Pons (tissue), 1 donor: ENCODE measurements at regions not wholly inside any gene's neighbourhood (a gene's known extent, or its start where the extent isn't known, plus 50 kb on each side); places are given as distances from the start of the nearest gene placed in this dataset.
A peak's percentile ranks its signal among the peaks of the same experiment; 100 is the strongest.

Source experiments
- DNase-seq: peaks from one replicate; pipeline ENCODE4 v3.0.0-alpha.2; 2016; ENCODE audit warnings: low spot score

GRCh38 chr21:26739189-26739588 is 106.0 kb downstream of the ADAMTS1 start:
- DNase-seq: no peak

- DNase-seq: peak; percentile 30
These were observed 108.8 kb downstream of the ADAMTS1 start for GRCh38 chr21:26736449-26736848.

- DNase-seq: peak; percentile 55
These were observed 112.6 kb downstream of the ADAMTS1 start for GRCh38 chr21:26732432-26733221.

GRCh38 chr21:26719750-26720149 is 125.5 kb downstream of the ADAMTS1 start:
- no peak for DNase-seq

GRCh38 chr21:26717146-26717739 is 128.0 kb downstream of the ADAMTS1 start:
- DNase-seq: peak; percentile 20

GRCh38 chr21:26715878-26716506 is 129.2 kb downstream of the ADAMTS1 start:
- DNase-seq: peak; percentile 68

GRCh38 chr21:26715116-26715515 is 130.1 kb downstream of the ADAMTS1 start:
- no peak for DNase-seq

- DNase-seq: no peak
These were observed 135.1 kb downstream of the ADAMTS1 start for GRCh38 chr21:26710155-26710554.

GRCh38 chr21:26709090-26709489 is 136.0 kb upstream of the CYYR1 start:
- DNase-seq: no peak

GRCh38 chr21:26708223-26708800 is 135.2 kb upstream of the CYYR1 start:
- no peak for DNase-seq

GRCh38 chr21:26707246-26707645 is 134.2 kb upstream of the CYYR1 start:
- DNase-seq: no peak

GRCh38 chr21:26698416-26698815 is 125.3 kb upstream of the CYYR1 start:
- no peak for DNase-seq

GRCh38 chr21:26691416-26691815 is 118.3 kb upstream of the CYYR1 start:
- no peak for DNase-seq

GRCh38 chr21:26686705-26687104 is 113.6 kb upstream of the CYYR1 start:
- no peak for DNase-seq

- DNase-seq: no peak
These were observed 113.2 kb upstream of the CYYR1 start for GRCh38 chr21:26686278-26686677.

- no peak for DNase-seq
These were observed 111.8 kb upstream of the CYYR1 start for GRCh38 chr21:26684889-26685288.

GRCh38 chr21:26683996-26684395 is 110.9 kb upstream of the CYYR1 start:
- DNase-seq: no peak

GRCh38 chr21:26679284-26679683 is 106.2 kb upstream of the CYYR1 start:
- no peak for DNase-seq

- DNase-seq: no peak
These were observed 101.2 kb upstream of the CYYR1 start for GRCh38 chr21:26674323-26674722.

- DNase-seq: no peak
These were observed 96.2 kb upstream of the CYYR1 start for GRCh38 chr21:26669215-26669764.

- DNase-seq: no peak
These were observed 86.7 kb upstream of the CYYR1 start for GRCh38 chr21:26659757-26660156.

- no peak for DNase-seq
These were observed 86.1 kb upstream of the CYYR1 start for GRCh38 chr21:26659182-26659581.

GRCh38 chr21:26655460-26655859 is 82.4 kb upstream of the CYYR1 start:
- no peak for DNase-seq
